22Rv1 (cell line): ENCODE measurements at regions not wholly inside any gene's neighbourhood (a gene's known extent, or its start where the extent isn't known, plus 50 kb on each side); places are given as distances from the start of the nearest gene placed in this dataset.

Source experiments
- CTCF ChIP-seq: fragments of 450-650 bp; IDR thresholded peaks from 2 replicates; pipeline ENCODE4 v1.5.1; 2017; ENCODE audit warnings: mild to moderate bottlenecking
- ZFX ChIP-seq: fragments of 450-650 bp; IDR thresholded peaks from 2 replicates; pipeline ENCODE4 v1.6.1; 2017; ENCODE audit warnings: antibody characterized with exemption, borderline replicate concordance

- TF ChIP-seq CTCF, result no peak
- no peak for TF ChIP-seq ZFX
Observed at GRCh38 chr11:69877235-69877634, 58.0 kb upstream of the FGF3 start.
